ENCODE measurements at regions not wholly inside any gene's neighbourhood (a gene's known extent, or its start where the extent isn't known, plus 50 kb on each side); places are given as distances from the start of the nearest gene placed in this dataset.

DNA sequence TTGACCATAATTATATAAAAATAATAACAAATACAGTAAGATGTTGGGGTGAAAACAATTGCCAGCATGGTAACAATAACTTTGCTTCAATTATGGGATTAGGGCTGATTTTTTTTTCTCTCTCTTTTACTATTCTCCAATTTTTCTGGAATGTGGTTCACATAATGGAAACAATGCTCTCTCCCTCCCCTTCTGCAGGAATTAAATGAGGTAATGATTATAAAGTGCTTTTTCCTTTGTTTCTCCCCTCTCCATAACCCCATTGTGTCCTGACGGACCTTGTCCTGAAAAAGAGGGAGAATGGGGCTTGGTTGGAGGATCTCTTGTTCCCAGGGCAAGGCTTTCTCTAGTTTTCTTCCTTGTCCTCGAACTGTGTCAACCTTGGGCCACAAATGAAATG, 234.0 kb upstream of the ZNF32 start:
- Histone ChIP-seq H3K36me3 (replicated peaks in 1 of 2; ENCODE audit: control insufficient read depth in 1 of 2, insufficient read depth in 2 of 2, low read length in 1 of 2) (no peaks in the 10 kb centered on the region), H3K27me3 (ENCODE audit: insufficient read depth) (no peaks in the 10 kb centered on the region), H3K9me3 (no peaks in the 10 kb centered on the region), H3K79me2 (ENCODE audit: insufficient read depth) (no peaks in the 10 kb centered on the region), H3K4me2 (no peak overlapping the region), H3K9ac (no peak overlapping the region), H2AFZ (ENCODE audit: low read depth) (no peak overlapping the region), H3K4me1 (ENCODE audit: control insufficient read depth in 1 of 2, insufficient read depth in 2 of 2, low read depth in 1 of 2, low read length in 1 of 2) (peaks cover 0 to 30% of the 10 kb centered on the region in 2 experiments; a peak in 1 of 4 replicates), H3K27ac (ENCODE audit: low read depth in 2 of 2, low read length in 1 of 2) (no peak overlapping the region), H3K9me2 (no peaks in the 10 kb centered on the region), H3F3A (replicated peaks; ENCODE audit: insufficient read depth) (peaks cover 3% of the 10 kb centered on the region), H4K20me1 (ENCODE audit: insufficient read depth) (no peaks in the 10 kb centered on the region), H3K4me3 (ENCODE audit: low read depth in 2 of 2, low read length in 1 of 2) (no peak overlapping the region)
- TF ChIP-seq TEAD4 (IDR thresholded peaks at IDR 0.05; ENCODE audit: borderline replicate concordance, insufficient read depth) (no peak), JUND (IDR thresholded peaks at IDR 0.05) (no peak)
- POLR2A ChIA-PET: no interaction called here
- CTCF ChIA-PET: no interaction called here
- DNase-seq: no peak
- 53% methylated on average over 2 of the region's 2 CpGs for WGBS (ENCODE audit: low lambda C conversion rate)

DNA sequence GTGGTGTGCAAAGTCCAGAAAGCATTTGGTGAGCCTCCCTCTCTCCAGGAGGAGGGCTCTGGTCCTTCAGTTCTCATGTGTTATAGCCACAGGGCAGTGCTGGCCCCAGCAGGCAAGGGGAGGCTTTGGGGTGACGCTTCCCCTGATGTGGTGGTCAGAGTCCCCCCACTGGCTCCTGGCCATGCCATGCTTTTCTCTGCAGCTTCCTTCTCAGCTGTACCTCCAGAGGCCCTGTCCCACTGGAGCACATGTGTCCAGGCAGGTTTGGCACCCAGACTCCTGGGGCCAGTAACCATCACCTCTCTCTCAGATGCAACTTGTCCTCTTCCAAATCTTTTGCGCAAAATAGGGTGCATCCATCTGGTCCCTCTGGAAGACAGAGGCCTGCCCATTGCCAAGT, 233.0 kb upstream of the ZNF32 start:
- Histone ChIP-seq H2AFZ (ENCODE audit: low read depth) (no peak overlapping the region), H4K20me1 (ENCODE audit: insufficient read depth) (no peaks in the 10 kb centered on the region), H3K9me3 (no peaks in the 10 kb centered on the region), H3K4me3 (ENCODE audit: low read depth in 2 of 2, low read length in 1 of 2) (no peak overlapping the region), H3K27ac (ENCODE audit: low read depth in 2 of 2, low read length in 1 of 2) (no peak overlapping the region), H3F3A (replicated peaks; ENCODE audit: insufficient read depth) (peaks cover 3% of the 10 kb centered on the region), H3K9me2 (no peaks in the 10 kb centered on the region), H3K4me2 (no peak overlapping the region), H3K9ac (no peak overlapping the region), H3K79me2 (ENCODE audit: insufficient read depth) (no peaks in the 10 kb centered on the region), H3K36me3 (replicated peaks in 1 of 2; ENCODE audit: control insufficient read depth in 1 of 2, insufficient read depth in 2 of 2, low read length in 1 of 2) (no peaks in the 10 kb centered on the region), H3K4me1 (ENCODE audit: control insufficient read depth in 1 of 2, insufficient read depth in 2 of 2, low read depth in 1 of 2, low read length in 1 of 2) (peaks cover 0 to 30% of the 10 kb centered on the region in 2 experiments; a peak in 1 of 4 replicates), H3K27me3 (ENCODE audit: insufficient read depth) (no peaks in the 10 kb centered on the region)
- WGBS (ENCODE audit: low lambda C conversion rate): 88% methylated on average over 1 of the region's 2 CpGs
- TF ChIP-seq GATA2 (CRISPR knock-in tag; IDR thresholded peaks at IDR 0.05) (no peak), MXI1 (IDR thresholded peaks at IDR 0.05; ENCODE audit: low read depth, low read length) (no peak), TEAD4 (IDR thresholded peaks at IDR 0.05; ENCODE audit: borderline replicate concordance, insufficient read depth) (no peak), ELF1 (IDR thresholded peaks at IDR 0.05) (no peak), TCF12 (IDR thresholded peaks at IDR 0.05) (no peak), JUND (IDR thresholded peaks at IDR 0.05) (no peak), FOSL2 (IDR thresholded peaks at IDR 0.05; ENCODE audit: borderline replicate concordance, low read depth) (no peak)
- TF ChIP-seq, protein P1, sequence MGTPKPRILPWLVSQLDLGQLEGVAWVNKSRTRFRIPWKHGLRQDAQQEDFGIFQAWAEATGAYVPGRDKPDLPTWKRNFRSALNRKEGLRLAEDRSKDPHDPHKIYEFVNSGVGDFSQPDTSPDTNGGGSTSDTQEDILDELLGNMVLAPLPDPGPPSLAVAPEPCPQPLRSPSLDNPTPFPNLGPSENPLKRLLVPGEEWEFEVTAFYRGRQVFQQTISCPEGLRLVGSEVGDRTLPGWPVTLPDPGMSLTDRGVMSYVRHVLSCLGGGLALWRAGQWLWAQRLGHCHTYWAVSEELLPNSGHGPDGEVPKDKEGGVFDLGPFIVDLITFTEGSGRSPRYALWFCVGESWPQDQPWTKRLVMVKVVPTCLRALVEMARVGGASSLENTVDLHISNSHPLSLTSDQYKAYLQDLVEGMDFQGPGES (IDR thresholded peaks at IDR 0.05; ENCODE audit: low read depth, low read length): no peak
- TF ChIP-seq, protein P2, sequence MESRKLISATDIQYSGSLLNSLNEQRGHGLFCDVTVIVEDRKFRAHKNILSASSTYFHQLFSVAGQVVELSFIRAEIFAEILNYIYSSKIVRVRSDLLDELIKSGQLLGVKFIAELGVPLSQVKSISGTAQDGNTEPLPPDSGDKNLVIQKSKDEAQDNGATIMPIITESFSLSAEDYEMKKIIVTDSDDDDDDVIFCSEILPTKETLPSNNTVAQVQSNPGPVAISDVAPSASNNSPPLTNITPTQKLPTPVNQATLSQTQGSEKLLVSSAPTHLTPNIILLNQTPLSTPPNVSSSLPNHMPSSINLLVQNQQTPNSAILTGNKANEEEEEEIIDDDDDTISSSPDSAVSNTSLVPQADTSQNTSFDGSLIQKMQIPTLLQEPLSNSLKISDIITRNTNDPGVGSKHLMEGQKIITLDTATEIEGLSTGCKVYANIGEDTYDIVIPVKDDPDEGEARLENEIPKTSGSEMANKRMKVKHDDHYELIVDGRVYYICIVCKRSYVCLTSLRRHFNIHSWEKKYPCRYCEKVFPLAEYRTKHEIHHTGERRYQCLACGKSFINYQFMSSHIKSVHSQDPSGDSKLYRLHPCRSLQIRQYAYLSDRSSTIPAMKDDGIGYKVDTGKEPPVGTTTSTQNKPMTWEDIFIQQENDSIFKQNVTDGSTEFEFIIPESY (IDR thresholded peaks at IDR 0.05; ENCODE audit: borderline replicate concordance, low read depth): no peak
- TF ChIP-seq, protein P3, sequence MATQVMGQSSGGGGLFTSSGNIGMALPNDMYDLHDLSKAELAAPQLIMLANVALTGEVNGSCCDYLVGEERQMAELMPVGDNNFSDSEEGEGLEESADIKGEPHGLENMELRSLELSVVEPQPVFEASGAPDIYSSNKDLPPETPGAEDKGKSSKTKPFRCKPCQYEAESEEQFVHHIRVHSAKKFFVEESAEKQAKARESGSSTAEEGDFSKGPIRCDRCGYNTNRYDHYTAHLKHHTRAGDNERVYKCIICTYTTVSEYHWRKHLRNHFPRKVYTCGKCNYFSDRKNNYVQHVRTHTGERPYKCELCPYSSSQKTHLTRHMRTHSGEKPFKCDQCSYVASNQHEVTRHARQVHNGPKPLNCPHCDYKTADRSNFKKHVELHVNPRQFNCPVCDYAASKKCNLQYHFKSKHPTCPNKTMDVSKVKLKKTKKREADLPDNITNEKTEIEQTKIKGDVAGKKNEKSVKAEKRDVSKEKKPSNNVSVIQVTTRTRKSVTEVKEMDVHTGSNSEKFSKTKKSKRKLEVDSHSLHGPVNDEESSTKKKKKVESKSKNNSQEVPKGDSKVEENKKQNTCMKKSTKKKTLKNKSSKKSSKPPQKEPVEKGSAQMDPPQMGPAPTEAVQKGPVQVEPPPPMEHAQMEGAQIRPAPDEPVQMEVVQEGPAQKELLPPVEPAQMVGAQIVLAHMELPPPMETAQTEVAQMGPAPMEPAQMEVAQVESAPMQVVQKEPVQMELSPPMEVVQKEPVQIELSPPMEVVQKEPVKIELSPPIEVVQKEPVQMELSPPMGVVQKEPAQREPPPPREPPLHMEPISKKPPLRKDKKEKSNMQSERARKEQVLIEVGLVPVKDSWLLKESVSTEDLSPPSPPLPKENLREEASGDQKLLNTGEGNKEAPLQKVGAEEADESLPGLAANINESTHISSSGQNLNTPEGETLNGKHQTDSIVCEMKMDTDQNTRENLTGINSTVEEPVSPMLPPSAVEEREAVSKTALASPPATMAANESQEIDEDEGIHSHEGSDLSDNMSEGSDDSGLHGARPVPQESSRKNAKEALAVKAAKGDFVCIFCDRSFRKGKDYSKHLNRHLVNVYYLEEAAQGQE (IDR thresholded peaks at IDR 0.05; ENCODE audit: low read depth, low read length): no peak
- TF ChIP-seq, protein P4, sequence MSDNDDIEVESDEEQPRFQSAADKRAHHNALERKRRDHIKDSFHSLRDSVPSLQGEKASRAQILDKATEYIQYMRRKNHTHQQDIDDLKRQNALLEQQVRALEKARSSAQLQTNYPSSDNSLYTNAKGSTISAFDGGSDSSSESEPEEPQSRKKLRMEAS (IDR thresholded peaks at IDR 0.05; ENCODE audit: low read depth): no peak
- no peak for DNase-seq
- CTCF ChIA-PET: no interaction called here
- POLR2A ChIA-PET: no interaction called here
